ENCODE measurements at regions not wholly inside any gene's neighbourhood (a gene's known extent, or its start where the extent isn't known, plus 50 kb on each side); places are given as distances from the start of the nearest gene placed in this dataset.

GRCh38 chr18:42201137-42201536 lies 246.1 kb downstream of the PIK3C3 start:
- no peak overlapping the region for H3K4me3 ChIP-seq (ENCODE audit: low read depth, low read length)
- TF ChIP-seq CTCF (conservative IDR thresholded peaks at IDR 0.05; ENCODE audit: low read depth, low read length): no peak

DNA sequence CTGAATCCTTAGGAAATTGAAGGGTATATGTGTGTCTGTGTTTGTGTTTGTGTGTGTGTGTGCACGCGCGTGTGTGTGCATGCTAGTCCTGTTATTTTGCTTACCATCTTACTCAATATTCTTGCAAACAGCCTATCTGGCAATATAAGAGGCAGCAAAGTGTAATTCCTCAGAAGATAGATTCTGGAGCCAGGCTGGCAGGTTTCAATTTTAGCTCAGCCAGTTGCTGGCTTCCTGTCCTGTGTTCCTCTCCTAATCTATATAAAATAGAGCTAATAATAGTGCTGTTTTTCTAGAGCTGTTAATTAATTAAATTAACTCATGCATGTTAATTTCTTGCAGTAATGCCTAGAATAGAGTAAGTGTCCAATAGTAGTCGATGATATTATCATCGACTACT lies 256.2 kb downstream of the PIK3C3 start:
- DNase-seq (ENCODE audit: low read depth): no peak
- no peak overlapping the region for H3K4me3 ChIP-seq (ENCODE audit: low read depth, low read length)

More at GRCh38 chr18:42201137-42201536, 246.1 kb downstream of the PIK3C3 start:
- DNase-seq (ENCODE audit: low read depth): no peak

GRCh38 chr18:42222557-42222956 lies 267.5 kb downstream of the PIK3C3 start:
- TF ChIP-seq CTCF (conservative IDR thresholded peaks at IDR 0.05; ENCODE audit: low read depth, low read length): no peak
- DNase-seq (ENCODE audit: low read depth): no peak
- no peak overlapping the region for H3K4me3 ChIP-seq (ENCODE audit: low read depth, low read length)

More for the DNA sequence above, 256.2 kb downstream of the PIK3C3 start:
- no peak for TF ChIP-seq CTCF (conservative IDR thresholded peaks at IDR 0.05; ENCODE audit: low read depth, low read length)

DNA sequence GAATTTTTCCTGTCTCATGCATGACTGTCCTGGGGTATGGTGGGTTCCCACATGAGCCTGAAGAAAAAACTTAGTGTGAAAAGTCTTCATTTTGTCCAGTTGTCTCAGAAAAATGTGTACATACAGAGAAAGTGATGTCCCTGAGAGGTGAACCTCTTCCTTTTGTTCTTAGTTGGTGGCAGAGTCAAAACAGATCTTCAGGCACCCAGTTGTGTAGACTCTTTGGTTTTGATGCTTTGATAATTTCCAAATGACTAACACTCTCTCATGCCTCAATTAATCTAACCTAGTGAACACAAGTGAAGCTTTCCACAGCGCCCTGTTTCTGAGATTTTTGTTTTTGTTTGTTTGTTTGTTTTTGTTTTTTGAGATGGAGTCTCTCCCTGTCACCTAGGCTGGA lies 273.5 kb downstream of the PIK3C3 start:
- TF ChIP-seq CTCF (conservative IDR thresholded peaks at IDR 0.05; ENCODE audit: low read depth, low read length): no peak
- no peak overlapping the region for H3K4me3 ChIP-seq (ENCODE audit: low read depth, low read length)

DNA sequence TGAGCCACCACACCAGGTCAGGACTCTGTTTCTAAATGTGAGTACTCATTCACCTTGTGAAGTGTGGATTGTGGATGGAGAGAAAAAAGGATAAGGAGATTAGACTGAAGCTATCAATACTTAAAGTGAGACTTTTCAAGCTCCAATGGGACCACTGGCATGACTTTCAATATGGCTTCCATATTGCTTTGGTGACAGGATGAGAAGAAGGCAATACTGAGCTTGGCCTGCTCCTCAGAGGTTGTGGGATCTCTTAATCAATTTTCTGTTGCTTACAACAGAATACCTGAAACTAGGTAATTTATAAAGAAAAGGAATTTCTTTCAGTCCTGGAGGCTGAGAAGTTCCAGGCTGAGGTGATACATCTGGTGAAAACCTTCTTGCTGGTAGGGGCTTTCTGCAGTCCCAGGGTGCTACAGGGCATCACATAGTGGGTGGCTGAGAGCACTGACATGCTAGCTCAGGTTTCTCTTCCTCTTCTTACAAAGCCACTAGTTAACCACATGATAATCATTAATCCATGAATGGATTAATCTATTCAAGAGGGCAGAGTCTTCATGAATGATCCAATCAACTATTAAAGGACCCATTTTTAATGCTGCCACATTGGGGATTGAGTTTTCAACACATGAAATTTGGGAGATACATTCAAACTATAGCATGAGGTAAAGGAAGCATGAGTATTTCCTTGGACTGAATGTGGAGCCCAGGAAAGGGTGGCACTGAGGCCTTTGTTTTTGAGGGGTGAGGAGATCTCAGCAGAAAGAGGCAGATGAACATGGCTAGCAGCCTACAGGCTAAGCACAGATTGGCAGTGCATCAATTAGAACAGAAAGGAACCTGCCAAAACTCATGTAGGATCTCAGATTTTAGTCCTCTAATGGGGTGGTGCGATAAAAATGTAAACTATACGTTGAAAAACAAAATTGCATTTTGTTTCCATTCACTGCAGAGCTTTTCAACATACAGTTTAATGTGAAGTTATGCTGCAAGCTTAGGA lies 274.5 kb downstream of the PIK3C3 start:
- TF ChIP-seq CTCF (conservative IDR thresholded peaks at IDR 0.05; ENCODE audit: low read depth, low read length): no peak
- DNase-seq (ENCODE audit: low read depth): peak; percentile 37

More for the DNA sequence above, 273.5 kb downstream of the PIK3C3 start:
- DNase-seq (ENCODE audit: low read depth): no peak

GRCh38 chr18:42230636-42231035 lies 275.6 kb downstream of the PIK3C3 start:
- DNase-seq (ENCODE audit: low read depth): no peak
- TF ChIP-seq CTCF (conservative IDR thresholded peaks at IDR 0.05; ENCODE audit: low read depth, low read length): no peak
- H3K4me3 ChIP-seq (ENCODE audit: low read depth, low read length): no peak overlapping the region

More for the DNA sequence above, 274.5 kb downstream of the PIK3C3 start:
- H3K4me3 ChIP-seq (ENCODE audit: low read depth, low read length): no peak overlapping the region

Measured in epithelial cell of proximal tubule (primary cell).